Coronary artery (tissue), 2 donors: ENCODE measurements at regions not wholly inside any gene's neighbourhood (a gene's known extent, or its start where the extent isn't known, plus 50 kb on each side); places are given as distances from the start of the nearest gene placed in this dataset.

Experiments used
- DNase-seq: peaks from one replicate; pipeline ENCODE4 v3.0.0-alpha.2; 2017; ENCODE audit warnings: low spot score
- H3K27ac ChIP-seq, 2 donors: fragments of 200-600 bp; sonication (generic); one replicate each; pipeline ENCODE4 v1.5.1; 2016 to 2019
- H3K4me3 ChIP-seq: fragments of 200-600 bp; sonication (generic); 2 replicates; pipeline ENCODE4 v1.5.1; 2016; ENCODE audit warnings: mild to moderate bottlenecking, moderate library complexity
- CTCF ChIP-seq: fragments of 200-600 bp; sonication (generic); IDR thresholded peaks from one replicate; pipeline ENCODE4 v1.5.1; 2019; ENCODE audit warnings: antibody characterized with exemption

- no peak for DNase-seq
- no peak for TF ChIP-seq CTCF
- H3K4me3 ChIP-seq, result no peak overlapping the region
- no peak overlapping the region for H3K27ac ChIP-seq
These were observed 68.5 kb upstream of the PRR20G start for GRCh38 chr3:127356381-127356780.

- H3K4me3 ChIP-seq, result no peak overlapping the region
- DNase-seq, result no peak
- no peak overlapping the region for H3K27ac ChIP-seq
- TF ChIP-seq CTCF, result no peak
These were observed 66.9 kb upstream of the PRR20G start for GRCh38 chr3:127354761-127355160.

GRCh38 chr3:127352612-127353011, 64.8 kb upstream of the PRR20G start:
- no peak for DNase-seq
- TF ChIP-seq CTCF, result no peak
- Histone ChIP-seq H3K4me3 (no peak overlapping the region), H3K27ac (no peak overlapping the region)

GRCh38 chr3:127351775-127352350, 64.0 kb upstream of the PRR20G start:
- TF ChIP-seq CTCF, result no peak
- no peak for DNase-seq
- Histone ChIP-seq H3K4me3 (no peak overlapping the region), H3K27ac (no peak overlapping the region)

GRCh38 chr3:127351321-127351720, 63.5 kb upstream of the PRR20G start:
- Histone ChIP-seq H3K4me3 (no peak overlapping the region), H3K27ac (no peak overlapping the region)
- TF ChIP-seq CTCF, result no peak
- DNase-seq, result no peak

- DNase-seq, result no peak
- H3K4me3 ChIP-seq, result no peak overlapping the region
These were observed 62.6 kb upstream of the PRR20G start for GRCh38 chr3:127350172-127351050.

More at GRCh38 chr3:127350172-127351050, 62.6 kb upstream of the PRR20G start:
- no peak overlapping the region for H3K27ac ChIP-seq
- no peak for TF ChIP-seq CTCF
